ENCODE measurements at regions not wholly inside any gene's neighbourhood (a gene's known extent, or its start where the extent isn't known, plus 50 kb on each side); places are given as distances from the start of the nearest gene placed in this dataset.
A peak's percentile ranks its signal among the peaks of the same experiment; 100 is the strongest.

- Mint-ChIP-seq H3K27me3 (ENCODE audit: unreplicated experiment) (no peaks in the 10 kb centered on the region), H3K36me3 (ENCODE audit: insufficient read depth, unreplicated experiment) (no peaks in the 10 kb centered on the region), H3K9me3 (ENCODE audit: low read depth, unreplicated experiment) (no peaks in the 10 kb centered on the region), H3K4me3 (ENCODE audit: low read depth, unreplicated experiment) (no peak overlapping the region), H3K27ac (ENCODE audit: unreplicated experiment) (no peak overlapping the region), H3K4me1 (ENCODE audit: low read depth, unreplicated experiment) (peaks cover 45% of the 10 kb centered on the region)
- no peak for DNase-seq
- intact Hi-C loops (cut with micrococcal nuclease; ENCODE audit: unreplicated experiment), result no loop called here
- CTCF ChIA-PET, result no interaction called here
- BruUV-seq (replicated peaks), result no TSS peak
- no peak for TF ChIP-seq CTCF (IDR thresholded peaks at IDR 0.05; ENCODE audit: unreplicated experiment)
Measured at GRCh38 chr2:85956646-85957039, 67.9 kb upstream of the ST3GAL5 start.

GRCh38 chr2:85954590-85955458 is 66.0 kb upstream of the ST3GAL5 start:
- Mint-ChIP-seq H3K4me1 (ENCODE audit: low read depth, unreplicated experiment) (peaks cover 49% of the 10 kb centered on the region), H3K27ac (ENCODE audit: unreplicated experiment) (peak overlapping the region; percentile 57), H3K27me3 (ENCODE audit: unreplicated experiment) (no peaks in the 10 kb centered on the region), H3K4me3 (ENCODE audit: low read depth, unreplicated experiment) (peak overlapping the region; percentile 12), H3K36me3 (ENCODE audit: insufficient read depth, unreplicated experiment) (no peaks in the 10 kb centered on the region), H3K9me3 (ENCODE audit: low read depth, unreplicated experiment) (no peaks in the 10 kb centered on the region)
- intact Hi-C loops (cut with micrococcal nuclease; ENCODE audit: unreplicated experiment), result no loop called here
- TF ChIP-seq CTCF (IDR thresholded peaks at IDR 0.05; ENCODE audit: unreplicated experiment), result no peak
- DNase-seq, result peak; percentile 19
- no TSS peak for BruUV-seq (replicated peaks)
- CTCF ChIA-PET, result no interaction called here

GRCh38 chr2:85954192-85954589 is 65.4 kb upstream of the ST3GAL5 start:
- Mint-ChIP-seq H3K27ac (ENCODE audit: unreplicated experiment) (no peak overlapping the region), H3K4me3 (ENCODE audit: low read depth, unreplicated experiment) (no peak overlapping the region), H3K9me3 (ENCODE audit: low read depth, unreplicated experiment) (no peaks in the 10 kb centered on the region), H3K36me3 (ENCODE audit: insufficient read depth, unreplicated experiment) (no peaks in the 10 kb centered on the region), H3K27me3 (ENCODE audit: unreplicated experiment) (no peaks in the 10 kb centered on the region), H3K4me1 (ENCODE audit: low read depth, unreplicated experiment) (peaks cover 51% of the 10 kb centered on the region)
- no peak for DNase-seq
- CTCF ChIA-PET, result no interaction called here
- no TSS peak for BruUV-seq (replicated peaks)
- intact Hi-C loops (cut with micrococcal nuclease; ENCODE audit: unreplicated experiment), result no loop called here
- TF ChIP-seq CTCF (IDR thresholded peaks at IDR 0.05; ENCODE audit: unreplicated experiment), result no peak

GRCh38 chr2:85953476-85953875 is 64.7 kb upstream of the ST3GAL5 start:
- no peak overlapping the region for H3K27ac Mint-ChIP-seq (ENCODE audit: unreplicated experiment)

More at GRCh38 chr2:85953476-85953875, 64.7 kb upstream of the ST3GAL5 start:
- CTCF ChIA-PET, result no interaction called here
- intact Hi-C loops (cut with micrococcal nuclease; ENCODE audit: unreplicated experiment), result loop anchor here (2.0 kb wide), 1 partner anchor 57 kb away; no protein-coding TSS in a partner anchor
- Mint-ChIP-seq H3K36me3 (ENCODE audit: insufficient read depth, unreplicated experiment) (no peaks in the 10 kb centered on the region), H3K4me1 (ENCODE audit: low read depth, unreplicated experiment) (peaks cover 47% of the 10 kb centered on the region), H3K27me3 (ENCODE audit: unreplicated experiment) (no peaks in the 10 kb centered on the region), H3K9me3 (ENCODE audit: low read depth, unreplicated experiment) (no peaks in the 10 kb centered on the region), H3K4me3 (ENCODE audit: low read depth, unreplicated experiment) (no peak overlapping the region)
- no peak for TF ChIP-seq CTCF (IDR thresholded peaks at IDR 0.05; ENCODE audit: unreplicated experiment)
- DNase-seq, result no peak
- BruUV-seq (replicated peaks), result no TSS peak

Data from Calu3 (cell line).